ENCODE measurements at regions not wholly inside any gene's neighbourhood (a gene's known extent, or its start where the extent isn't known, plus 50 kb on each side); places are given as distances from the start of the nearest gene placed in this dataset.

DNA sequence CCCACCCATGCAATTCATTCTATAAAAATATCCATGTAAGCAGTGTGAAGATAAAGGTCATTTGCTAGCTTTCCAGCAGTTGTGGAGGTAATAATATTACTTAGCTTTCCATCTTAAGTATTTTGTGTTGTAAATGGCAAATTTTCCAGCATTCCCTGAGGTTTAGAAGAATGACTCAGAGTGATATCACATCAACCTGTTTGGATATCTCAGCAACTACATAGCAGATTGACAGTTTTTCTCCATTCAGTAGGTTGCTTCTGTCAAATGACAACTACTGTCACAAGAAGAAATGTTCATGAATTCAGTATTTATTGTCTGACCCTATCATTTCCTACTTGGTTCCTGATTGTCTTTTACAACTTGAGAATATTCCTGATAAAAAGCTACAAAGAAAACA lies 434.9 kb upstream of the GALNTL6 start:
- Histone ChIP-seq H3K4me3 (no peak overlapping the region), H3K9me3 (no peaks in the 10 kb centered on the region)
- intact Hi-C loops (cut with DNase I), result no loop called here

DNA sequence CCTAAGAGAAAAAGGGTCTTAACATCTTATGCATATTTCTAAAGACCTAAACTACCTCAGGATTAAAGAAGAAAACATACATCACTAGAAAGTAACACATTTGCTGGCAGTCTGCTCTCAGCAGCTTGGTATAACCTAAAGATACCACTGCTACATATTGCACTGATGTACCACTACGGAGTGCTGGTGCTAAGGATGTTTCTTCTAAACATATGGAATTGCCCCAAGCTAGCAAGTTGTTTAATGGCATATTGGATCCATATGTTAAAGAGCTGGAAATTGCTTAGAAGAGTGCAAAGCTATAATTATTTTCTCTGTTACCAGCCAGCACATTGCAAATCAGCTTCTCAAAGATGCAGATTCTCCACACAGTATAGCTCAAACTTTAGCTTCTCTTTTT lies 436.5 kb upstream of the GALNTL6 start:
- TF ChIP-seq, protein P1, sequence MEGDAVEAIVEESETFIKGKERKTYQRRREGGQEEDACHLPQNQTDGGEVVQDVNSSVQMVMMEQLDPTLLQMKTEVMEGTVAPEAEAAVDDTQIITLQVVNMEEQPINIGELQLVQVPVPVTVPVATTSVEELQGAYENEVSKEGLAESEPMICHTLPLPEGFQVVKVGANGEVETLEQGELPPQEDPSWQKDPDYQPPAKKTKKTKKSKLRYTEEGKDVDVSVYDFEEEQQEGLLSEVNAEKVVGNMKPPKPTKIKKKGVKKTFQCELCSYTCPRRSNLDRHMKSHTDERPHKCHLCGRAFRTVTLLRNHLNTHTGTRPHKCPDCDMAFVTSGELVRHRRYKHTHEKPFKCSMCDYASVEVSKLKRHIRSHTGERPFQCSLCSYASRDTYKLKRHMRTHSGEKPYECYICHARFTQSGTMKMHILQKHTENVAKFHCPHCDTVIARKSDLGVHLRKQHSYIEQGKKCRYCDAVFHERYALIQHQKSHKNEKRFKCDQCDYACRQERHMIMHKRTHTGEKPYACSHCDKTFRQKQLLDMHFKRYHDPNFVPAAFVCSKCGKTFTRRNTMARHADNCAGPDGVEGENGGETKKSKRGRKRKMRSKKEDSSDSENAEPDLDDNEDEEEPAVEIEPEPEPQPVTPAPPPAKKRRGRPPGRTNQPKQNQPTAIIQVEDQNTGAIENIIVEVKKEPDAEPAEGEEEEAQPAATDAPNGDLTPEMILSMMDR (IDR thresholded peaks at IDR 0.05), result no peak
- DNase-seq, result no peak
- intact Hi-C loops (cut with DNase I), result no loop called here

More for the DNA sequence above, 434.9 kb upstream of the GALNTL6 start:
- TF ChIP-seq, protein P1 (IDR thresholded peaks at IDR 0.05), result no peak
- no peak overlapping the region for H3K27ac ChIP-seq
- no peak for ATAC-seq
- H3K36me3 ChIP-seq, result no peaks in the 10 kb centered on the region
- no peak for DNase-seq
- no peaks in the 10 kb centered on the region for H3K4me1 ChIP-seq
- no peaks in the 10 kb centered on the region for H3K27me3 ChIP-seq

DNA sequence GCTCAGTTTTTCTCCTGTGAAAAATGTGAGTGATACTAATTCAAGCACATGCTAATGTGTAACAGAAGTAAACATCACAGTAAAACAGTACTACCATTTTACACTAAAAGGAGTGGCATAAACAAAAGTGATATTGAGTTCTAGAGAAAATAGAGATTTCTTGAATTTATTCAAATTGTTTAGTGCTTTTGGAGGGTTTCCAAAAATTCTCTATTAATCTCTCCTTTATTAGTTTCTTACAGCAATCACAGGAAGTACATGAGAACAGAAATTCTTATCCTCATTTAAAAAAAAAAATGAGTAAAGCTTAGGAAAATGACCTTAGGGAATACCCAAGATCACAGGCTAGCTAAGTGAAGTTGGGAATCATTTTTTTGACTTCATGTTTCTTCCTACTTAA lies 459.7 kb upstream of the GALNTL6 start:
- H3K36me3 ChIP-seq, result no peaks in the 10 kb centered on the region
- TF ChIP-seq, protein P1 (IDR thresholded peaks at IDR 0.05), result no peak
- no peak overlapping the region for H3K27ac ChIP-seq
- H3K4me3 ChIP-seq, result no peak overlapping the region
- H3K9me3 ChIP-seq, result no peaks in the 10 kb centered on the region
- ATAC-seq, result no peak
- H3K4me1 ChIP-seq, result no peaks in the 10 kb centered on the region
- H3K27me3 ChIP-seq, result no peaks in the 10 kb centered on the region
- no peak for DNase-seq
- intact Hi-C loops (cut with DNase I), result no loop called here

More for the DNA sequence above, 436.5 kb upstream of the GALNTL6 start:
- Histone ChIP-seq H3K27me3 (no peaks in the 10 kb centered on the region), H3K9me3 (no peaks in the 10 kb centered on the region), H3K4me3 (no peak overlapping the region), H3K36me3 (no peaks in the 10 kb centered on the region), H3K4me1 (no peaks in the 10 kb centered on the region), H3K27ac (no peak overlapping the region)
- ATAC-seq, result no peak

DNA sequence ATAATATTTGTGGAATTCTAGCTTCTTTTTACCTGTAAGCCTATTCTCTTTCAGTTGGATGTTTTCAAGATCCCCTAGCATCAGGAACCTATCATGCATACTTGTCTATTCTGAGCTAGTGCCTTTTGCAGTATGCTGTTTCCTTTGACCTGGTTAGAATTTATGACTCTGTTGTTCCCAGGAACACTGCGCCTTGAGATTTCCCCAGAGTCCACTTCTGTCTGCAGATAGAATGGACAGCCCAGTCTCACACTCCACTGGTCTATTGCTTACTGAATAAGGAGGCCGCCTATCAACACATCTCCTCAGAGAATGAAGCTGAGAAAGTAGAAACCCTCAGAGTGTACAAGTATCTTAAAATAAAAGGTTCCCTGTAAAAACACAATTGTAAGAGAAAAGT lies 465.1 kb upstream of the GALNTL6 start:
- Histone ChIP-seq H3K4me3 (no peak overlapping the region), H3K36me3 (no peaks in the 10 kb centered on the region), H3K27ac (no peak overlapping the region), H3K9me3 (no peaks in the 10 kb centered on the region), H3K27me3 (no peaks in the 10 kb centered on the region), H3K4me1 (no peaks in the 10 kb centered on the region)
- no peak for ATAC-seq
- intact Hi-C loops (cut with DNase I), result no loop called here
- TF ChIP-seq, protein P1 (IDR thresholded peaks at IDR 0.05), result no peak
- DNase-seq, result no peak

DNA sequence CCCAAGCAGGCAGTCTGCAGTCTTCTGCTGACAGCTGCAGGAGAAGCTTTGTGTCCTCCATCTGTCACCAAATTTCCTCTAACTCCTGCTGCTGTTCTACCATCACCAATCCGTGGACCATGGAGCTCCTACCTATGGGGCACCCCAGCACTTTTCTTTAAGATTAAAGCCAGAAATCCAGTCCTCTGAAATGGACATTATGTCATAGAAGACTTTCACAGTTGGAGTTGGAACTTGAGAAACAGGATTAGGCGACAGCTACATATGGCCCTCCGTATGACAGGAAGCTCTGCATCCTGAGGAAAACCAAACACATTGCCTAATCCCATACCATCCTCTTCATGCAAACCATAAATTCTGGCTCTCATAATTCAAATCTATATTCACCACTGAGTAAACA lies 470.6 kb upstream of the GALNTL6 start:
- Histone ChIP-seq H3K27me3 (no peaks in the 10 kb centered on the region), H3K4me3 (no peak overlapping the region), H3K27ac (no peak overlapping the region), H3K36me3 (no peaks in the 10 kb centered on the region), H3K4me1 (no peaks in the 10 kb centered on the region), H3K9me3 (no peaks in the 10 kb centered on the region)
- TF ChIP-seq, protein P1 (IDR thresholded peaks at IDR 0.05), result no peak
- intact Hi-C loops (cut with DNase I), result no loop called here
- ATAC-seq, result no peak
- DNase-seq, result no peak

DNA sequence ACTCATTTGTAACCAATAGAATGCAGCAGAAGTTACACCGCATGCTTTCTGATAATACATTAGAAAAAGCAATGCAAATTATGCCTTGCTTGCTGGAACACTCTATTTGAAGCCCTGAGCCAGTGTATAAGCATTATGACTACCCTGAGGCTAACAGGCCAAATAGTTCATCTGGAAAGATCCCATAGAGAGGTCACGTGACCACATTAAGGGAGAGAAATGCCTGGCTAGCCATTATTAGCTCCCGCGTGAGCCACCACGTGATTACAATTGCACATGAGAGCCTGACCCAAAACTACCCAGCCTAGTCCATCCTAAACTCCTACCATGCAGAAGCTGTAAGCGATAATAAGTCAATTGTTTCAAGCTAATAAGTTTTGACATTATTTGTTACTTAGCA lies 472.9 kb upstream of the GALNTL6 start:
- no peak for ATAC-seq
- H3K4me3 ChIP-seq, result no peak overlapping the region
- TF ChIP-seq, protein P1 (IDR thresholded peaks at IDR 0.05), result no peak
- no peaks in the 10 kb centered on the region for H3K27me3 ChIP-seq
- H3K36me3 ChIP-seq, result no peaks in the 10 kb centered on the region
- no peak for DNase-seq
- no peaks in the 10 kb centered on the region for H3K9me3 ChIP-seq
- no peaks in the 10 kb centered on the region for H3K4me1 ChIP-seq
- no peak overlapping the region for H3K27ac ChIP-seq
- intact Hi-C loops (cut with DNase I), result no loop called here
